AG04450 (cell line): ENCODE measurements at regions not wholly inside any gene's neighbourhood (a gene's known extent, or its start where the extent isn't known, plus 50 kb on each side); places are given as distances from the start of the nearest gene placed in this dataset.

Experiments
- CTCF ChIA-PET: fragments of 300-600, 350-600 bp; formaldehyde crosslinking; extraction: SDS; loops from one replicate; lab custom pipeline; 2022; ENCODE audit warnings: antibody characterized with exemption, inconsistent platforms; lab: Charles Lee
- POLR2A ChIA-PET: fragments of 350-600 bp; formaldehyde crosslinking; extraction: SDS; loops from one replicate; lab custom pipeline; 2021; ENCODE audit warnings: antibody characterized with exemption, inconsistent platforms; lab: Yijun Ruan, JAX
- DNase-seq: peaks from one replicate; pipeline ENCODE4 v3.0.0-alpha.2; 2011; ENCODE audit warnings: low read depth, low spot score
- H3K27ac ChIP-seq: one replicate; pipeline ENCODE4 v1.5.1; 2012; ENCODE audit warnings: low read depth, low read length, control low read depth
- H3K27me3 ChIP-seq: one replicate; pipeline ENCODE4 v1.6.0; 2012; ENCODE audit warnings: low read length; ENCODE audit not compliant: control insufficient read depth, insufficient read depth
- H3K4me3 ChIP-seq: 2 replicates; pipeline ENCODE4 v1.5.1; 2011; ENCODE audit warnings: mild to moderate bottlenecking, low read depth, low read length, control low read depth
- H3K9me3 ChIP-seq: 2 replicates; pipeline ENCODE4 v1.5.1; 2012; ENCODE audit warnings: low read length; ENCODE audit not compliant: control insufficient read depth, insufficient read depth
- TF ChIP-seq, protein P1 (sequence below): IDR thresholded peaks from 2 replicates; pipeline ENCODE4 v1.5.1; 2011; ENCODE audit warnings: low read depth, low read length, control low read depth, inconsistent platforms

DNA sequence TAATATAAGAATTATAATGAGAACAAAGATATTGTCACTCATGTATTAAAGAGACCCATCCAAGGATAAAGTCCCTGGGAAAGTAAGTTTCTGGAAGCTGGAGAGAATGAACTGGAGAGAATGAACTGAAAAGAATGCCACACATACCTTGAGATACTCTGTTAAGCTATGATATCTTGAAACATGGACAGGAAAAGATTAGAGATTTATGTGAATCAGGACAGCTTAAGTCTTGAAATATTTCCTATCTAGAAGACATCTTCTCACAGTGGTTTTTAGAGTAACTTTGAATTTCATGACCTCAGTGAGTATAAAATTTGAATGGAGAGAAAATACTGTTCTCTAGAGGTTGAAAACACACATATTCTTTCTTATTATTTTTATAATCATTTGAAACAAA, 201.3 kb upstream of the HMCN1 start:
- Histone ChIP-seq H3K27ac (no peak overlapping the region), H3K9me3 (no peaks in the 10 kb centered on the region), H3K27me3 (no peaks in the 10 kb centered on the region), H3K4me3 (no peak overlapping the region)
- POLR2A ChIA-PET = no interaction called here
- CTCF ChIA-PET = interaction anchor here (1.4 kb wide), 1 partner anchor 63 kb away, joined by 4 read pairs; no protein-coding TSS in a partner anchor
- DNase-seq = no peak
- TF ChIP-seq, protein P1, sequence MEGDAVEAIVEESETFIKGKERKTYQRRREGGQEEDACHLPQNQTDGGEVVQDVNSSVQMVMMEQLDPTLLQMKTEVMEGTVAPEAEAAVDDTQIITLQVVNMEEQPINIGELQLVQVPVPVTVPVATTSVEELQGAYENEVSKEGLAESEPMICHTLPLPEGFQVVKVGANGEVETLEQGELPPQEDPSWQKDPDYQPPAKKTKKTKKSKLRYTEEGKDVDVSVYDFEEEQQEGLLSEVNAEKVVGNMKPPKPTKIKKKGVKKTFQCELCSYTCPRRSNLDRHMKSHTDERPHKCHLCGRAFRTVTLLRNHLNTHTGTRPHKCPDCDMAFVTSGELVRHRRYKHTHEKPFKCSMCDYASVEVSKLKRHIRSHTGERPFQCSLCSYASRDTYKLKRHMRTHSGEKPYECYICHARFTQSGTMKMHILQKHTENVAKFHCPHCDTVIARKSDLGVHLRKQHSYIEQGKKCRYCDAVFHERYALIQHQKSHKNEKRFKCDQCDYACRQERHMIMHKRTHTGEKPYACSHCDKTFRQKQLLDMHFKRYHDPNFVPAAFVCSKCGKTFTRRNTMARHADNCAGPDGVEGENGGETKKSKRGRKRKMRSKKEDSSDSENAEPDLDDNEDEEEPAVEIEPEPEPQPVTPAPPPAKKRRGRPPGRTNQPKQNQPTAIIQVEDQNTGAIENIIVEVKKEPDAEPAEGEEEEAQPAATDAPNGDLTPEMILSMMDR = no peak

DNA sequence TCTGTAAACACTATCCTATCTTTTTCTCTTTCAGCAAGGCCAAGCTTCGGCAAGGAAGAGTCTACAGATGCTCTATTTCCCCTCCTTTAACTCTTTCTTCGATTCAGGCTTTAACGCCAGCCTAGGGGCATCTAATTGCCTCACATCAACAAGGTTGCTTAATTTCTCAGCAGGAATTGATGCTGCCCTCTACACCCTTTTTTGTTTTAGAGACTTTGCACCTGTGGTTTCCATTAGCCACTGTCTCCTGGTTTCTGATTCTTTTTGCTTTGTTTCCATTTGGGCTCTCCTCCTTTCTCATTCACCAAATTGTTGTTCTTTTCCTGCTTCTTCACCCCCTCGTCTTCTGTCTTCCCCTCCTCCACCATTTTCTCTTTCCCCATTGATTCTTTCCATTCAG, 202.4 kb upstream of the HMCN1 start:
- no peak for DNase-seq
- ChIA-PET CTCF (interaction anchor here (1.4 kb wide), 1 partner anchor 64 kb away, joined by 4 read pairs; no protein-coding TSS in a partner anchor), POLR2A (no interaction called here)
- H3K9me3 ChIP-seq = no peaks in the 10 kb centered on the region
- H3K27me3 ChIP-seq = no peaks in the 10 kb centered on the region
- TF ChIP-seq, protein P1 = no peak
- no peak overlapping the region for H3K27ac ChIP-seq
- no peak overlapping the region for H3K4me3 ChIP-seq

DNA sequence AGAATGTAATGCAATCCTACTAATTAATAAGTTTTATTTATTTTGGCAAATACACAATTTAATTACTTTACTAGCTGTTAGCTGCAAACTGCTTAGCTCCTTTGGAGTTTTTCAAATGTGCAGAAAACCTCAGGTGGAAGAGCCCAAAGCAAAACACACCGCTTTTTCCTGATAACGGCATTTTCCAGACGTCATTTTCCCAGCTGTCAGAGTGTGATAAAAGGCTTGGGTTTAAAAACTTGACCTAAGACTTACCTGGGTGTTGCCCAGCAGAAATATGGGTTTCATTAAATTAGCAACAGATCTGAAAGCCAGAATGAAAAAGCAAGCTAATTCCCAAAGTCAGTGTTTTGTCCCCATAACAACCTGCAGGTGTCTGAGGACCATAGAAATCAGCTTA, 204.0 kb upstream of the HMCN1 start:
- CTCF ChIA-PET = interaction anchor here (0.9 to 1.3 kb wide), 2 partner anchors 11 to 66 kb away, joined by 3 to 4 read pairs; no protein-coding TSS in a partner anchor
- DNase-seq = no peak
- POLR2A ChIA-PET = no interaction called here
- Histone ChIP-seq H3K4me3 (no peak overlapping the region), H3K27me3 (no peaks in the 10 kb centered on the region), H3K9me3 (no peaks in the 10 kb centered on the region), H3K27ac (no peak overlapping the region)
- TF ChIP-seq, protein P1 = no peak

DNA sequence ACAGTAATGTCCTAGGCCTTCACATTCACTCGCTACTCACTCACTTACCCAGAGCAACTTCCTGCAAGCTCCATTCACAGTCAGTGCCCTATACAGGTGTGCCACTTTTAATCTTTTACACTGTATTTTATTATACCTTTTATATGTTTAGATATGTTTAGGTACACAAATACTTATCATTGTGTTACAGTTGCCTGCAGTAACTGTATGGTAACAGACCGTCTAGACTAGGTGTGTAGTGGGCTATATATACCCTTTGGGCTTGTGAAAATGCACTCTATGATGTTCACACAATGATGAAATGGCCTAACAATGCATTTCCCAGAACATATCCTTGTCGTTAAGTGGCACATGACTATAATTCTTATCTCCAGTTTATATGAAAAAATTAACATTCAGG, 204.5 kb upstream of the HMCN1 start:
- Histone ChIP-seq H3K27ac (no peak overlapping the region), H3K9me3 (no peaks in the 10 kb centered on the region), H3K4me3 (no peak overlapping the region), H3K27me3 (no peaks in the 10 kb centered on the region)
- ChIA-PET POLR2A (no interaction called here), CTCF (no interaction called here)
- TF ChIP-seq, protein P1 = no peak
- no peak for DNase-seq

DNA sequence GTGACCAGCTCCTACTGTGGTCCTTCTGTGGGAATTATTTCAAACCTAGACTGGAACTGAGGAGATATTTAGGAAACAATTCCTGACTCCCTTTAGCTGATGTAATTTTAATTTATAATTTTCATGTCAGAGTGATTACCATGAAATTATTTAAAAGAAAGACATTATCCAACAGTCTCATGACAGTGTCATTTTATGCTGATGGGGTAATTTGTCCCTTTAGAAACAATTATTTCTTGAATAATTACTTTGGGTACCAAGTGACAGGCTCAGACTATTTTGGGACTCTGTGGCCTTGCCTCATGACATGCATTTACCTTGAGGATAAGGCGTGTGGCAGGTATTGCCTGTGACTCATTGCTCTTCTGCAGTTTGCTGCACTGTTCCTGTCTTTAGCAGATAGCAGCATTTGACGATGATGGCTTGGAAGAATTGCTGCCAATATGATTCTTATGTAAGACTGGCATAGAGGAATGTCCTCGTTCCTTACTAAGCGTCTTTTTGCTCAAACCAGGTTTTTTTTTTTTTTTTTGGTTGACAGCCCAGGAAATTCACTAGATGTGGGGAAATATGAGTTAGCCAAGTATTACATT, 206.0 kb upstream of the HMCN1 start:
- Histone ChIP-seq H3K4me3 (no peak overlapping the region), H3K9me3 (no peaks in the 10 kb centered on the region), H3K27ac (no peak overlapping the region), H3K27me3 (no peaks in the 10 kb centered on the region)
- DNase-seq = no peak
- TF ChIP-seq, protein P1 = no peak
- CTCF ChIA-PET = no interaction called here
- POLR2A ChIA-PET = no interaction called here
